Ishikawa (cell line): ENCODE measurements at regions not wholly inside any gene's neighbourhood (a gene's known extent, or its start where the extent isn't known, plus 50 kb on each side); places are given as distances from the start of the nearest gene placed in this dataset.

Experiments
- CEBPB ChIP-seq: IDR thresholded peaks from 2 replicates; pipeline ENCODE4 v1.6.1; 2012
- CREB1 ChIP-seq: IDR thresholded peaks from 2 replicates; pipeline ENCODE4 v1.6.1; 2012; ENCODE audit warnings: low read depth
- EGR1 ChIP-seq: IDR thresholded peaks from 2 replicates; pipeline ENCODE4 v1.6.1; 2012
- EP300 ChIP-seq: IDR thresholded peaks from 2 replicates; pipeline ENCODE4 v1.6.1; 2012; ENCODE audit warnings: borderline replicate concordance
- FOXM1 ChIP-seq: IDR thresholded peaks from 2 replicates; pipeline ENCODE4 v1.6.1; 2012; ENCODE audit warnings: low read depth, borderline replicate concordance
- MAX ChIP-seq: IDR thresholded peaks from 2 replicates; pipeline ENCODE4 v1.6.1; 2012
- NFIC ChIP-seq: IDR thresholded peaks from 2 replicates; pipeline ENCODE4 v1.6.1; 2012
- RAD21 ChIP-seq: IDR thresholded peaks from 2 replicates; pipeline ENCODE4 v1.6.1; 2012; ENCODE audit warnings: low read depth
- TAF1 ChIP-seq: IDR thresholded peaks from 2 replicates; pipeline ENCODE4 v1.6.1; 2012; ENCODE audit warnings: low read depth, mild to moderate bottlenecking
- TCF12 ChIP-seq: IDR thresholded peaks from 2 replicates; pipeline ENCODE4 v1.6.1; 2012; ENCODE audit warnings: low read depth
- TEAD4 ChIP-seq: IDR thresholded peaks from 2 replicates; pipeline ENCODE4 v1.6.1; 2012
- YY1 ChIP-seq: IDR thresholded peaks from 2 replicates; pipeline ENCODE4 v1.6.1; 2012; ENCODE audit warnings: low read depth
- ZBTB7A ChIP-seq: IDR thresholded peaks from 2 replicates; pipeline ENCODE4 v1.6.1; 2012; ENCODE audit warnings: low read depth
- TF ChIP-seq, protein P1 (sequence below): IDR thresholded peaks from 2 replicates; pipeline ENCODE4 v1.6.1; 2012; ENCODE audit warnings: low read depth, mild to moderate bottlenecking
- TF ChIP-seq, protein P2 (sequence below): IDR thresholded peaks from 2 replicates; pipeline ENCODE4 v1.6.1; 2012

- TF ChIP-seq EP300 (no peak), FOXM1 (no peak), TCF12 (no peak), RAD21 (no peak), MAX (no peak), CREB1 (no peak)
These were observed 77.7 kb downstream of the ZBTB18 start for GRCh38 chr1:244128591-244129383.

GRCh38 chr1:244137276-244137675 lies 86.2 kb downstream of the ZBTB18 start:
- TF ChIP-seq NFIC (no peak), EP300 (no peak), MAX (no peak), TAF1 (no peak), TEAD4 (no peak), EGR1 (no peak), CEBPB (no peak), RAD21 (no peak), FOXM1 (no peak)
- TF ChIP-seq, protein P1, sequence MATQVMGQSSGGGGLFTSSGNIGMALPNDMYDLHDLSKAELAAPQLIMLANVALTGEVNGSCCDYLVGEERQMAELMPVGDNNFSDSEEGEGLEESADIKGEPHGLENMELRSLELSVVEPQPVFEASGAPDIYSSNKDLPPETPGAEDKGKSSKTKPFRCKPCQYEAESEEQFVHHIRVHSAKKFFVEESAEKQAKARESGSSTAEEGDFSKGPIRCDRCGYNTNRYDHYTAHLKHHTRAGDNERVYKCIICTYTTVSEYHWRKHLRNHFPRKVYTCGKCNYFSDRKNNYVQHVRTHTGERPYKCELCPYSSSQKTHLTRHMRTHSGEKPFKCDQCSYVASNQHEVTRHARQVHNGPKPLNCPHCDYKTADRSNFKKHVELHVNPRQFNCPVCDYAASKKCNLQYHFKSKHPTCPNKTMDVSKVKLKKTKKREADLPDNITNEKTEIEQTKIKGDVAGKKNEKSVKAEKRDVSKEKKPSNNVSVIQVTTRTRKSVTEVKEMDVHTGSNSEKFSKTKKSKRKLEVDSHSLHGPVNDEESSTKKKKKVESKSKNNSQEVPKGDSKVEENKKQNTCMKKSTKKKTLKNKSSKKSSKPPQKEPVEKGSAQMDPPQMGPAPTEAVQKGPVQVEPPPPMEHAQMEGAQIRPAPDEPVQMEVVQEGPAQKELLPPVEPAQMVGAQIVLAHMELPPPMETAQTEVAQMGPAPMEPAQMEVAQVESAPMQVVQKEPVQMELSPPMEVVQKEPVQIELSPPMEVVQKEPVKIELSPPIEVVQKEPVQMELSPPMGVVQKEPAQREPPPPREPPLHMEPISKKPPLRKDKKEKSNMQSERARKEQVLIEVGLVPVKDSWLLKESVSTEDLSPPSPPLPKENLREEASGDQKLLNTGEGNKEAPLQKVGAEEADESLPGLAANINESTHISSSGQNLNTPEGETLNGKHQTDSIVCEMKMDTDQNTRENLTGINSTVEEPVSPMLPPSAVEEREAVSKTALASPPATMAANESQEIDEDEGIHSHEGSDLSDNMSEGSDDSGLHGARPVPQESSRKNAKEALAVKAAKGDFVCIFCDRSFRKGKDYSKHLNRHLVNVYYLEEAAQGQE: no peak
- TF ChIP-seq, protein P2, sequence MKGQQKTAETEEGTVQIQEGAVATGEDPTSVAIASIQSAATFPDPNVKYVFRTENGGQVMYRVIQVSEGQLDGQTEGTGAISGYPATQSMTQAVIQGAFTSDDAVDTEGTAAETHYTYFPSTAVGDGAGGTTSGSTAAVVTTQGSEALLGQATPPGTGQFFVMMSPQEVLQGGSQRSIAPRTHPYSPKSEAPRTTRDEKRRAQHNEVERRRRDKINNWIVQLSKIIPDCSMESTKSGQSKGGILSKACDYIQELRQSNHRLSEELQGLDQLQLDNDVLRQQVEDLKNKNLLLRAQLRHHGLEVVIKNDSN: no peak

DNA sequence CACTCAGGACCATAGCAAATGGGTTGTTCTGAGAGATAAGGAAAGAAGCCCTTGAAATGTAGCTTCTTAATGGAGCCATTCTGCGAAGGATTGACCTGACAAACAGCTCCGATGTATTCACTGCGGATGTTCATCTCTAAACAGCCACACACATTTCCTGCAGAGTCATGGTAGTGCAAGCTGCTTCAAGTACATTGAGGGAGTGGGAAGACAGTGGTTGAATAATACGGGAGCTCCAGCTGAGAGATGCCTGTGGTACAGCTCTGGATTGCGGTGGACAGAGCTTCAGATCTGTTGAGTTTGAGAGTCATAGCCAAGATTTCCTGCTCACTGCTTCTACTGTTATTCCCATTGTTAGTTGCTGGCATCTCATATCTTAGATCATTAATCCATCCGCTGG lies 86.6 kb downstream of the ZBTB18 start:
- no peak for TF ChIP-seq TAF1
- no peak for TF ChIP-seq YY1
- TF ChIP-seq MAX: no peak
- no peak for TF ChIP-seq CEBPB
- TF ChIP-seq NFIC: no peak
- TF ChIP-seq CREB1: no peak
- no peak for TF ChIP-seq FOXM1
- no peak for TF ChIP-seq ZBTB7A
- TF ChIP-seq, protein P2: no peak
- no peak for TF ChIP-seq EGR1
- no peak for TF ChIP-seq RAD21
- TF ChIP-seq TCF12: no peak
- TF ChIP-seq, protein P1: no peak
- no peak for TF ChIP-seq TEAD4
- TF ChIP-seq EP300: no peak

- TF ChIP-seq, protein P1: no peak
- TF ChIP-seq CREB1 (no peak), NFIC (no peak), CEBPB (no peak), YY1 (no peak), ZBTB7A (no peak), MAX (no peak), EGR1 (no peak), TEAD4 (no peak)
- TF ChIP-seq, protein P2: no peak
These were observed 87.3 kb downstream of the ZBTB18 start for GRCh38 chr1:244138399-244138798.
